BJ (cell line): ENCODE measurements at regions not wholly inside any gene's neighbourhood (a gene's known extent, or its start where the extent isn't known, plus 50 kb on each side); places are given as distances from the start of the nearest gene placed in this dataset.

Experiments used
- CTCF ChIA-PET: fragments of 350-600 bp; formaldehyde crosslinking; extraction: SDS; loops from one replicate; lab custom pipeline; 2021; ENCODE audit warnings: antibody characterized with exemption, inconsistent platforms; lab: Yijun Ruan, JAX
- POLR2A ChIA-PET: fragments of 300-600 bp; sonication (Branson Sonifier 250); formaldehyde crosslinking; extraction: SDS; loops from one replicate; lab custom pipeline; 2021; ENCODE audit warnings: antibody characterized with exemption; lab: Charles Lee
- DNase-seq: peaks from one replicate; pipeline ENCODE4 v3.0.0-alpha.2; 2011; ENCODE audit warnings: low read depth
- H3K27me3 ChIP-seq: 2 replicates; pipeline ENCODE4 v1.6.0; 2011; ENCODE audit warnings: low read length; ENCODE audit not compliant: control insufficient read depth, insufficient read depth
- H3K36me3 ChIP-seq: 2 replicates; pipeline ENCODE4 v1.5.1; 2011; ENCODE audit warnings: low read length; ENCODE audit not compliant: control insufficient read depth, insufficient read depth
- H3K4me3 ChIP-seq: 2 replicates; pipeline ENCODE4 v1.5.1; 2011; ENCODE audit warnings: low read depth, mild to moderate bottlenecking, control low read depth, low read length
- CTCF ChIP-seq: IDR thresholded peaks from 2 replicates; pipeline ENCODE4 v1.5.1; 2011; ENCODE audit warnings: low read depth, mild to moderate bottlenecking, control low read depth, inconsistent platforms, low read length, moderate library complexity; ENCODE audit not compliant: insufficient read depth

DNA sequence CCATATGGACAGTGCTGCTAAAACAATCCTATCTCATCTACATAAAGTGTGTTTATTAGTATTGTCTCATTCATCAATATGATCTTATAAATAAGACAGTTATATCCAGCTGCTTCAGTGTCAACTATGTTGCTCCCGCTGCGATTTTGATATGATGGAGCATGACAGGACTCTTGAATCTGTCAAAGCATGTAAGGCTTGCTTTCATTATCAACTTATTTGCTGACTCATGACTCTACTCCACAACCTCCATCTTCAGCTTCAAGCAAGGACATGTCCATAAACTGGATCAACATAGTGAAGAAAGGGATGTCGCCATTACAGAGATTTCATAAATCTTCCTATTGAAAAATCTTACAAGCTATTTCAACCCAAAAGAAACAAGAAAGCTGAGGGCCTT is 2812.6 kb downstream of the PCDH9 start:
- no peak for DNase-seq
- no peak for TF ChIP-seq CTCF
- no peaks in the 10 kb centered on the region for H3K27me3 ChIP-seq
- ChIA-PET POLR2A (no interaction called here), CTCF (no interaction called here)
- no peak overlapping the region for H3K4me3 ChIP-seq
- H3K36me3 ChIP-seq = no peaks in the 10 kb centered on the region

GRCh38 chr13:64414381-64414780 is 2815.8 kb downstream of the PCDH9 start:
- Histone ChIP-seq H3K36me3 (no peaks in the 10 kb centered on the region), H3K27me3 (no peaks in the 10 kb centered on the region), H3K4me3 (no peak overlapping the region)
- CTCF ChIA-PET = no interaction called here
- POLR2A ChIA-PET = no interaction called here
- TF ChIP-seq CTCF = no peak
- no peak for DNase-seq

DNA sequence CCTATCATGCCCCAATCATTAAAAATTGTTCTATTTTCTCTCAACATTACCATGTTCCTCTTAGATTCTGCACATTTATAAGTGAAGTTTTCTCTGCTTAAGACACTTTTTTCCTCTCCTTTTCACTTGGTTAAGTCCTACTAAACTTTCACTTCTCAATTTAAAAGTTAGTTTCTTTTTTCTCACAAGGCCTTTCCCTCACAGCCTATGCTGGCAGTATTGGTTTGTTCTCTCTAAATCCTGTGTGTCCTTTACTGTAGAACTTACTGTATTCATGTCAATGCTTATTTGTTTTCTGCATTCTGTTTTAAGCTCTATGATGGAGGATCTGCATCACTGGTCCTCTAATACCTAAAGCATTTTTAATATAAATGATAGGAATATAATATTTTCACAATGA is 2816.6 kb downstream of the PCDH9 start:
- POLR2A ChIA-PET = no interaction called here
- H3K27me3 ChIP-seq = no peaks in the 10 kb centered on the region
- H3K4me3 ChIP-seq = no peak overlapping the region
- CTCF ChIA-PET = no interaction called here
- no peaks in the 10 kb centered on the region for H3K36me3 ChIP-seq
- no peak for TF ChIP-seq CTCF
- no peak for DNase-seq

GRCh38 chr13:64410276-64411053 is 2819.7 kb downstream of the PCDH9 start:
- no peak for DNase-seq
- Histone ChIP-seq H3K27me3 (no peaks in the 10 kb centered on the region), H3K36me3 (no peaks in the 10 kb centered on the region), H3K4me3 (no peak overlapping the region)
- ChIA-PET POLR2A (no interaction called here), CTCF (no interaction called here)
- TF ChIP-seq CTCF = no peak

DNA sequence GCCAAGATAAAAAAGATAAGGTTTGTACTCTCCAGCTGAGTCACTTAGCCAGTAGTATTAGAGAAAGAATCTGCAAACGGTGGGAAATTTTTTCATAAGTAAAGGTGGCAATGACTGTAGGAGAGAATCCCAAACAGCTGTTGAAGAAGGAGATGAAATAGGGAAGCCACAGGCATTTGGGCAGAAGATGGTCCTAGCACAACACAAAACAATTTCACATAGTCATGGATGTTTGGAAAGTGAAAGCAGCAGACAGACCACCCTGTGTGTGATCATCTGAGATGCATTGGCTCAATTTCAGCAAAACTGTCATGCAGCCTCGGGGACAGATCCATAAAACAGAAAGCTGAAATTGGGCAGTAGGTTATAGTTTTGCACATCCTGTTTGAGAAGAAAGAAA is 2832.4 kb downstream of the PCDH9 start:
- Histone ChIP-seq H3K36me3 (no peaks in the 10 kb centered on the region), H3K27me3 (no peaks in the 10 kb centered on the region), H3K4me3 (no peak overlapping the region)
- DNase-seq = peak; percentile 4
- no peak for TF ChIP-seq CTCF
- ChIA-PET CTCF (interaction anchor here (1.0 kb wide), 1 partner anchor 9 kb away, joined by 3 read pairs; no protein-coding TSS in a partner anchor), POLR2A (no interaction called here)
